OCI-LY1 (cell line): ENCODE measurements at regions not wholly inside any gene's neighbourhood (a gene's known extent, or its start where the extent isn't known, plus 50 kb on each side); places are given as distances from the start of the nearest gene placed in this dataset.

Experiments used
- H2AFZ ChIP-seq: fragments of 200-600 bp; sonication (generic), shearing (Covaris generic); 2 replicates; pipeline ENCODE4 v1.6.0; 2014; ENCODE audit warnings: antibody characterized with exemption, mild to moderate bottlenecking, low read length
- H3F3A ChIP-seq: fragments of 200-600 bp; sonication (generic), shearing (Covaris generic); 2 replicates; pipeline ENCODE4 v1.6.0; 2014; ENCODE audit warnings: mild to moderate bottlenecking, antibody characterized with exemption, low read length, moderate library complexity; ENCODE audit not compliant: insufficient read depth
- H3K27ac ChIP-seq: fragments of 200-600 bp; sonication (generic); 2 replicates; pipeline ENCODE4 v1.5.1; 2014; ENCODE audit warnings: low read length, mixed run types, mild to moderate bottlenecking, low read depth; ENCODE audit not compliant: poor library complexity, severe bottlenecking
- H3K27me3 ChIP-seq: fragments of 200-600 bp; sonication (generic); 2 replicates; pipeline ENCODE4 v1.6.0; 2014; ENCODE audit warnings: antibody characterized with exemption, mild to moderate bottlenecking, low read length, moderate library complexity; ENCODE audit not compliant: insufficient read depth
- H3K36me3 ChIP-seq: fragments of 200-600 bp; sonication (generic); 2 replicates; pipeline ENCODE4 v1.6.1; 2014; ENCODE audit warnings: mild to moderate bottlenecking, antibody characterized with exemption, low read length, moderate library complexity, mixed read lengths; ENCODE audit not compliant: insufficient read depth
- H3K4me1 ChIP-seq: fragments of 200-600 bp; sonication (generic); 2 replicates; pipeline ENCODE4 v1.5.1; 2014; ENCODE audit warnings: mild to moderate bottlenecking, low read length, moderate library complexity; ENCODE audit not compliant: insufficient read depth, severe bottlenecking
- H3K4me2 ChIP-seq: fragments of 200-600 bp; sonication (generic), shearing (Covaris generic); 2 replicates; pipeline ENCODE4 v1.6.1; 2014; ENCODE audit warnings: low read length
- H3K4me3 ChIP-seq: fragments of 200-600 bp; sonication (generic); 2 replicates; pipeline ENCODE4 v1.5.1; 2014; ENCODE audit warnings: low read length, low read depth, mild to moderate bottlenecking, mixed read lengths; ENCODE audit not compliant: poor library complexity, severe bottlenecking
- H3K79me2 ChIP-seq: fragments of 200-600 bp; shearing (Covaris generic); 2 replicates; pipeline ENCODE4 v1.6.1; 2016; ENCODE audit warnings: mixed run types, low read length, mixed read lengths; ENCODE audit not compliant: insufficient read depth
- H3K9ac ChIP-seq: fragments of 200-600 bp; sonication (generic), shearing (Covaris generic); 2 replicates; pipeline ENCODE4 v1.6.1; 2014; ENCODE audit warnings: mild to moderate bottlenecking, low read length, mixed read lengths
- H3K9me2 ChIP-seq: fragments of 200-600 bp; sonication (generic), shearing (Covaris generic); 2 replicates; pipeline ENCODE4 v1.6.1; 2014; ENCODE audit warnings: low read depth, mild to moderate bottlenecking, low read length, mixed read lengths
- H3K9me3 ChIP-seq: fragments of 200-600 bp; shearing (Covaris generic); 2 replicates; pipeline ENCODE4 v1.6.1; 2014; ENCODE audit warnings: low read length, mixed read lengths
- H4K20me1 ChIP-seq: fragments of 200-600 bp; sonication (generic), shearing (Covaris generic); 2 replicates; pipeline ENCODE4 v1.6.0; 2016; ENCODE audit warnings: mild to moderate bottlenecking, low read length; ENCODE audit not compliant: insufficient read depth
- EZH2 ChIP-seq: fragments of 200-600 bp; sonication (generic), shearing (Covaris generic); IDR thresholded peaks from 2 replicates; pipeline ENCODE4 v1.8.0; 2017; ENCODE audit warnings: borderline replicate concordance, mixed run types, mild to moderate bottlenecking, antibody characterized with exemption, low read length, moderate library complexity, mixed read lengths
- TF ChIP-seq, protein P1 (sequence below): fragments of 200-600 bp; sonication (generic), shearing (Covaris generic); IDR thresholded peaks from 2 replicates; pipeline ENCODE4 v1.5.1; 2017; ENCODE audit warnings: mild to moderate bottlenecking, antibody characterized with exemption, low read length, moderate library complexity, mixed read lengths

DNA sequence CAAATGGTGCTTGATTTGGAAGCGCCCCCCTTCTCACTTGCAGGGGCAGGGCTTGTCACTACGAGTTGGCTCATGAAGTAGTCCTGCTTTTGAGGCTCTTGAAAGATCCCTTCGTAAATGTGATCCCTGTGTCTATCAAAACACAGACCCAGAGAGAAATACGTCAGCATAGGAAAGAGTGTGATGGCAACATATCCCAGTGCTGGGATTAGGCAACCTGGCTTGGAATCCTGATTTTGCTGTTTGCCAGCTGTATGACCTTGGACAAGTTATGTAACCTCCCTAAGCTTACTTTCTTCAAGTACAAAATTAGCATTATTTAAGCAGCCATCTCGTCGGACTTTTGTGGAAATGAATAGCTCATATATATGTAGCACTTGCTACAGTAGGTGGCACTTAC lies 228.4 kb downstream of the ATG4C start:
- H3K9me3 ChIP-seq = no peaks in the 10 kb centered on the region
- no peak overlapping the region for H3K9ac ChIP-seq
- no peak overlapping the region for H2AFZ ChIP-seq
- no peaks in the 10 kb centered on the region for H3K4me1 ChIP-seq
- no peaks in the 10 kb centered on the region for H3K79me2 ChIP-seq
- no peaks in the 10 kb centered on the region for H3K9me2 ChIP-seq
- H3K27ac ChIP-seq = no peak overlapping the region
- H3K36me3 ChIP-seq = no peaks in the 10 kb centered on the region
- H3K4me2 ChIP-seq = no peak overlapping the region
- H3K27me3 ChIP-seq = no peaks in the 10 kb centered on the region
- no peak overlapping the region for H3K4me3 ChIP-seq
- no peaks in the 10 kb centered on the region for H3F3A ChIP-seq
- TF ChIP-seq, protein P1, sequence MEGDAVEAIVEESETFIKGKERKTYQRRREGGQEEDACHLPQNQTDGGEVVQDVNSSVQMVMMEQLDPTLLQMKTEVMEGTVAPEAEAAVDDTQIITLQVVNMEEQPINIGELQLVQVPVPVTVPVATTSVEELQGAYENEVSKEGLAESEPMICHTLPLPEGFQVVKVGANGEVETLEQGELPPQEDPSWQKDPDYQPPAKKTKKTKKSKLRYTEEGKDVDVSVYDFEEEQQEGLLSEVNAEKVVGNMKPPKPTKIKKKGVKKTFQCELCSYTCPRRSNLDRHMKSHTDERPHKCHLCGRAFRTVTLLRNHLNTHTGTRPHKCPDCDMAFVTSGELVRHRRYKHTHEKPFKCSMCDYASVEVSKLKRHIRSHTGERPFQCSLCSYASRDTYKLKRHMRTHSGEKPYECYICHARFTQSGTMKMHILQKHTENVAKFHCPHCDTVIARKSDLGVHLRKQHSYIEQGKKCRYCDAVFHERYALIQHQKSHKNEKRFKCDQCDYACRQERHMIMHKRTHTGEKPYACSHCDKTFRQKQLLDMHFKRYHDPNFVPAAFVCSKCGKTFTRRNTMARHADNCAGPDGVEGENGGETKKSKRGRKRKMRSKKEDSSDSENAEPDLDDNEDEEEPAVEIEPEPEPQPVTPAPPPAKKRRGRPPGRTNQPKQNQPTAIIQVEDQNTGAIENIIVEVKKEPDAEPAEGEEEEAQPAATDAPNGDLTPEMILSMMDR = no peak
- no peak for TF ChIP-seq EZH2
- no peaks in the 10 kb centered on the region for H4K20me1 ChIP-seq

DNA sequence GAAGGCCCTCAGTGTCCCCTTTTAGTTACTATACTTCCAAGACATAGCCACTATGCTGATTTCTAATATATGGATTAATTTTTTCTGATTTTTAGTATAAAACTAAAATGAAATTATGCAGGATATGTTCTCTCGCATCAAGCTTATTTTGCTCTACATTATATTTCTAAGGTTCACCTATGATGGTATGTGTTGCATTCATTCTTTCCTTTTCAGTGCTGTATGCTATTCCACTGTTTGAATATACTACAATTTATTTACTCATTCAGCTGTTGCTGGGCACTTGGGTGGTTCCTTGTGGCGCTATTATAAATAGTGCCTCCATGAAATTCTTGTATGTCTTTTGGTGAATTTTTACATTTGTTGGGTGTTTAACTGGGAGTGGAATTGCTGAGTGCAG lies 230.3 kb downstream of the ATG4C start:
- Histone ChIP-seq H2AFZ (no peak overlapping the region), H4K20me1 (no peaks in the 10 kb centered on the region), H3K27me3 (no peaks in the 10 kb centered on the region), H3K79me2 (no peaks in the 10 kb centered on the region), H3K9me3 (no peaks in the 10 kb centered on the region), H3K4me1 (no peaks in the 10 kb centered on the region), H3F3A (no peaks in the 10 kb centered on the region), H3K27ac (no peak overlapping the region), H3K9ac (no peak overlapping the region), H3K4me2 (no peak overlapping the region), H3K4me3 (no peak overlapping the region), H3K9me2 (no peaks in the 10 kb centered on the region), H3K36me3 (no peaks in the 10 kb centered on the region)
- no peak for TF ChIP-seq EZH2
- TF ChIP-seq, protein P1 = no peak

DNA sequence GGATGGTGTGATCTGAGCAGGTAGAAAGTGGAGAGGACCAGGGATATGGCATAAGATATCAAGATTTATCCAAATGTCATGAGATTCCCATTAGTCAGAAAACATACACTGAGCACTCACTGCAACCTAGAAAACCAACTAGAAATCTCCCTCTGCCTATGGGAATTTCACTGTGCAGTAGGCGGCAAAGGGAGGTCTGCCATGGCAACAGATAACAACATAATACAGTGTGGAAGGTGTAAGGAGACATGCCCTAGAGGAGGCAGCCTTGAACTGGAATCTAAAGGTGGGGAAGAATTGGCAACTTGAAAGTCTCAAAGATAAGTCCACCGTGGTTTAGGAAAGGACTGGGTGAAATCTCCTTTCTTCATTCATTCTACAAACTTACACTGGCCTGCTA lies 238.4 kb downstream of the ATG4C start:
- no peaks in the 10 kb centered on the region for H3K4me1 ChIP-seq
- H3K36me3 ChIP-seq = no peaks in the 10 kb centered on the region
- no peak for TF ChIP-seq EZH2
- TF ChIP-seq, protein P1 = no peak
- H2AFZ ChIP-seq = no peak overlapping the region
- H3K79me2 ChIP-seq = no peaks in the 10 kb centered on the region
- H3K9me2 ChIP-seq = no peaks in the 10 kb centered on the region
- H4K20me1 ChIP-seq = no peaks in the 10 kb centered on the region
- H3K27ac ChIP-seq = no peak overlapping the region
- no peaks in the 10 kb centered on the region for H3K27me3 ChIP-seq
- H3K4me3 ChIP-seq = no peak overlapping the region
- H3K9me3 ChIP-seq = no peaks in the 10 kb centered on the region
- no peak overlapping the region for H3K9ac ChIP-seq
- no peaks in the 10 kb centered on the region for H3F3A ChIP-seq
- H3K4me2 ChIP-seq = no peak overlapping the region
